IPS-18c (cell line): ENCODE measurements at regions not wholly inside any gene's neighbourhood (a gene's known extent, or its start where the extent isn't known, plus 50 kb on each side); places are given as distances from the start of the nearest gene placed in this dataset.

Source experiments
- H3K4me3 ChIP-seq: 2 replicates; pipeline ENCODE4 v1.7.0; 2013; ENCODE audit warnings: low read depth, mild to moderate bottlenecking, low read length, moderate library complexity; ENCODE audit not compliant: insufficient read depth
- H3K9me3 ChIP-seq: one replicate; pipeline ENCODE4 v1.6.1; 2013; ENCODE audit warnings: mild to moderate bottlenecking, low read length, moderate library complexity; ENCODE audit not compliant: control insufficient read depth, insufficient read depth

DNA sequence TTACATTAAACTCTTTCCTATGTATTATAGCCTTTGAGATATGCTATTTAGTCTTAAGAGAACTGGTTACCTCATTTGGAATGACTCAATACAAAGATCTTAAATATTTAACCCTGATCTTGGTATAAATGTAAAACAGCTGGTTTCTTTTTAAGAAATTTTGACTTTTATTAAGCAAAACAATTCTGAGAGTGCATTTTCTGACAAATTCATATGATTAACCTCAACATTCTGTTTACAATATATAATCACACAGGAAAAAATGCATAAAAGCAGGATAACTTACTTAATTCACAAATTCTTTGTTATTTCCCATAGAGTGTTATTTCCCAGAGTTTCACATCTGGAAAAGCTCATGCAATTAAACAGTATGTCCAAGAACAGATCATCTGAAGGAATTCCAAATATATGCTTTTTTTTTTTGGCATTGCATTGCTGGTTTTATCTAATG is 400.4 kb upstream of the THBS1 start:
- no peaks in the 10 kb centered on the region for H3K9me3 ChIP-seq
- no peak overlapping the region for H3K4me3 ChIP-seq

DNA sequence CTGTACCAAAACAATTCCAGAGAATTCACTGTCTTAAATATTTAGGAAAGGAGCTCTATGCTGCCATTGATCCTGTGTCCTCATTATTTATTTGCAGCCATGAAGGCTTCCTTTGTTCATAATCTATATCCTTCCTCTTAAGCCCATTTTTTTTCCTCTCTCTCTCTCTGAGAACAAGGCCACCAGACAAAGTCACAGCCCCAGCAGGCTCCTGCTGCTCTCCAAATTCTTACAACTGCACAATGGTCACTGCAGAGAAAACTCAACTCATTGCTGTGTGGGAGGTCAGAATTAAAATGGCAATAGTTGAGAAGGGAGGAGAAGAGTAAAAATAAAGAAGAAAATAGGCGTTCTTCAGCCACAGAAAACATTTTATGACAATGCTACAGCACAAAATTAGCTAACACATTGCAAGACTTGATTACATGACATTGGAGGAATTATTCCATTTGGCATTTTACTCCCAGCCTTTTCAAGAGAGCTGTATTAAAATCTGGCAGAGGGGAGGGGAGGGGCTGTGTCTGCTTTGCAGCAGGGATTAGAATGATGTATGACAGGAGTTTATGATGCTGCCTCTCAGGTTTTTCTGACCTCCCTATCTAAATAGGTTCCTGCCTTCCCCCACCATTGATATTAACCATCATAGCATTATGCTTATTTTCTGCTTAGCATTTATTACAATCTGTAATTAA is 399.7 kb upstream of the THBS1 start:
- Histone ChIP-seq H3K9me3 (no peaks in the 10 kb centered on the region), H3K4me3 (no peak overlapping the region)

DNA sequence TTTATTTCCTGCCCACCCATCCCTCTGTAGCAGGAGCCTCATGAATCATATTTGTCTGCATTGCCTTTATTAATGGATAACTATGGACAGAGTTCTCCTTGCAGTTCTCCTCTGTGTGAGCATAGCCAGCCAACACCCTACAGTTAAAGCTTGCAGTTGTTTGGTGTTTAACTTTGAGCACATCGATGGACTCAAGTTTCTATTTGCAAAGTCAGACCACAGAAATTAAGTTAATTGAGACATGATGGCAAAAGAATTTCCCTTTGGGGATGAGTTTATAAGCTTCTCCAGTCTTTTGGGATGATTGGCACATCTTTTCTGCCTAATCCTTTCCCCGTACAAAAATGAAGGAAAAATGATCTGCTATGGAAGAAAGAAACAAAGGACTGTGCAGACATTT is 398.9 kb upstream of the THBS1 start:
- H3K4me3 ChIP-seq: no peak overlapping the region
- no peaks in the 10 kb centered on the region for H3K9me3 ChIP-seq

DNA sequence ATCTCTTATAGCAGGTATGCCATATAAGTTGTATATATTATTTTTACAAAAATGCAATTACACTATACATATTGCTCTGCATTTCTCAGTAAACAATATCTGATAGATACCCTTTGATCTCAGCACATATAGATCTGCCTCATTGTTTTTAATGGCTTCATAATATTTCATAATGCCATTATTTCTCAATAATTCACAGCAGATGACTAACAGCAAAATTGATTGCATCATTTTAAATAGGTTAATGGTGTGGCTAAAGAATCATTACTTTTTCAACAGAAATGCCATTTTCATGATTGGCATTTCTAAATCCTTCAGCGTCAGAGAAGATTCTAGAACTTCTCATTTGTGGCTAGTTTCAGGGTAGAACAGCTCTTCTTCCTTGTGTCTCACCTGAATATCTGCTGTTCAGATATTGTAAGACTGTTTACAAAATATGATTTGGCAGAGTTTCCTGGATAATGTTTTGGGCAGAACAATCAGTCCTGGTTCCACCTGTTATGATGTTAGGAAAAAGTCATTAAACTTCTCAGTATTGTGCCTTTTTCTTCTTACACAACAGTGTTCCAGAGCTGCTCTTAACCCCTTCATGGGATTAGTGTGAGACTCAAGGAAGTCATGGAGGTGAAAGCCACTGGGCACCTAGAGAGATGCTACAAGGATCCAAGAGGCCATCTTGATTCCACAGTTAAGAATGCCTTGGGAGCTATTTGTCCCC is 397.6 kb upstream of the THBS1 start:
- Histone ChIP-seq H3K4me3 (no peak overlapping the region), H3K9me3 (no peaks in the 10 kb centered on the region)

DNA sequence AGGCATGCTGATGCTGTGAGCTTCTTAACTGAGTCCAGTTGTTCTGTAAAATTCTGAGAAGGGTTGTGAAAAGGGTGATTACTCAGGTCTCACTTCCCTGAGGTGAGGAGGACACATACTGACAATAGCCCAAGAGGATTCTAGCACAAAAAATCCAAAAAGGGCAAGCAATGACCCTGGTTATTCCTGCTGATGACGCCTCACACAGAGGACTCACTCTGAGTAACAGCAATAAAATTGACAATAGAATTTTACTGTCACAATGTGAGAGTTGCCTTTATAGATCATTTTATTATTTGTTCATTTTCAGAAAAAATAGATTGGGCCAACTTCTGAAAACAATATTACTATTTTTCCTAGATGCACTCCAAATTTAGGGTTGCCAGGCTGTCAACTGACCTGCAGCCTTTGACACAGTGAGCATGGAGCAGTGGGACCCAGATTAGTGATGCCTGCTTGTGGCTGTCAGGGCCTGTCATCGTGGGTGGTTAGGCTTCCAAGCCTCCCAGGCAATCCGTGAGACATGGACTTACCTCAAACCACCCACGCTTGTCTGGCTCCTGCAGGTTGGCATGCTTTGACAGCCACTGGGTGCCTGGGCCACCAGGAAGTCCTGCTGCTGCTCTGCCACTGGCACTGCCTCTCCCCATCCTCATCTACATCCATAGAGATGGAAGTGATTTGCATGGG is 396.0 kb upstream of the THBS1 start:
- H3K4me3 ChIP-seq: no peak overlapping the region
- no peaks in the 10 kb centered on the region for H3K9me3 ChIP-seq

DNA sequence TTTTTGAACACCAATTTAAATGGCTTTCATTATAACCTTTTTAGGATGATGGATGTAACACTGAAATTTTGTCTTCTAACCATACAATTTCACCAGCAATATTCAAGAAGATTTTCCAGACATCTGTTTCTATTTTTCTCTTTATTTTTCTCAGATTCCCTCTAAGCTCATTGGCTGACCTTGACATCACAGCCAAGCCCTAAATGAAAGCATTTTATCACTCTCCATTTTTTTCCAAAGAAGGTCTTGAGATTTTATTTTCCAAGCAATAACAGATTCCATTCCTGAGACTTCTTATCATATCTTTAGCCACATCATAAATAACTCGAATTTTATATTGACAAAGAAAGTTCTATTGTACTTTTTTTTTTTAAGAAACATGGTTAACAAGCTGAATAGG is 392.6 kb upstream of the THBS1 start:
- Histone ChIP-seq H3K4me3 (no peak overlapping the region), H3K9me3 (no peaks in the 10 kb centered on the region)

DNA sequence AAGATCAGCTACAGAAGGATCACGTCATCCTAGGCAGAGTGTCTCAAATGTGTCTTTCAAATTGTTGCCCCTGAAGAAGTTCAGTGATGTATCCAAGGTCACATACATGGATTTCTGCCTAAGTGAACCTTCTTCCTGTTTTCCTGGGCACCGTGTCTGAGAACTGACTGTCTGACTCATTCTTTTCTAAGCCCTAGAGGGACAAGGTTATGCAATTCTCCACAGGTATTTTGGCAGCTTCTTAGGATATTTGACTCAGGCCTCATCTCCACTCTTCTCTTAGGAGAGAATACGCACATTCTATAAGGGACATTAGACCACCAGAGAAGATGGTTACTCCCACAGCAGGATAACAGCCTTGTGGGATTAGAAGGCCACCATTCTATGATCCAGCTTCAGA is 391.9 kb upstream of the THBS1 start:
- Histone ChIP-seq H3K4me3 (no peak overlapping the region), H3K9me3 (no peaks in the 10 kb centered on the region)

DNA sequence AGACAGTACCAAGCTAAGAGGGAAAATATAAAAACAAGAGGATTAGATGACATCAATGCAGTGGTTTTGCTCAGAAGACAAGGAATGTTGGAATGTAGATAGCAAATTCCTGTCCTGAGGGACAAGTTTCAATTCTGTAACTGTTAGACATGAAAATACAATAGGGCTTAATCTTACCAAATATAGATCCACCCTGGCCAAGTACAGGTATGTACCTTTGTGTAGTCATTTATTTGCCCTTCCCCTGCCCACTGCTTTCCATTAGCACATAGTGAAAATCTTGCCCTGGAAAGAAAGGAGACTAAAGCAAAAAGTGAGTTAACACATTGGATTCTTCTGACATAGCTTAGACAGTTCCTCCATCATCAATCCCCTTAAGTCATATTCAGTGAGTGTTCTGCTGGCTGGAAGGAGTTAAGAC is 389.0 kb upstream of the THBS1 start:
- H3K9me3 ChIP-seq: no peaks in the 10 kb centered on the region

DNA sequence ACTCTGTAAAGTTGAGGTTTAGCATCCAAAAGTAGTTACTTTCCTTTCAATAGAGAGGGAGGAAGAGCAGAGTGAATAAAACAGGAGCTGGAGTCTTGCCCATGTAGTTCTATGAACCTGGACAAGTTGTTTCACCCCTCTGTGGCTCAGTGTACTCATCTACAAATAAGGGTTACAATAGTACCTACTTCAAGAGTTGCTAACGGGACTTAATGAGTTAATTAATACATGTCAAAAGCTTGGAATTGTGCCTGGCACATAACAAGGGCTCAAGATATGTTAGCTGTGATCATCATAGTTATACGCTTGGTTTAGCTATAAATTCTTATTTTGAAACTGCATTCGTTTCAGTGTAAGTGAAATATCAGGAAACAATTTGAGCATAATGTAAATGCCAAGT is 388.5 kb upstream of the THBS1 start:
- Histone ChIP-seq H3K4me3 (no peak overlapping the region), H3K9me3 (no peaks in the 10 kb centered on the region)

More for the DNA sequence above, 389.0 kb upstream of the THBS1 start:
- no peak overlapping the region for H3K4me3 ChIP-seq

DNA sequence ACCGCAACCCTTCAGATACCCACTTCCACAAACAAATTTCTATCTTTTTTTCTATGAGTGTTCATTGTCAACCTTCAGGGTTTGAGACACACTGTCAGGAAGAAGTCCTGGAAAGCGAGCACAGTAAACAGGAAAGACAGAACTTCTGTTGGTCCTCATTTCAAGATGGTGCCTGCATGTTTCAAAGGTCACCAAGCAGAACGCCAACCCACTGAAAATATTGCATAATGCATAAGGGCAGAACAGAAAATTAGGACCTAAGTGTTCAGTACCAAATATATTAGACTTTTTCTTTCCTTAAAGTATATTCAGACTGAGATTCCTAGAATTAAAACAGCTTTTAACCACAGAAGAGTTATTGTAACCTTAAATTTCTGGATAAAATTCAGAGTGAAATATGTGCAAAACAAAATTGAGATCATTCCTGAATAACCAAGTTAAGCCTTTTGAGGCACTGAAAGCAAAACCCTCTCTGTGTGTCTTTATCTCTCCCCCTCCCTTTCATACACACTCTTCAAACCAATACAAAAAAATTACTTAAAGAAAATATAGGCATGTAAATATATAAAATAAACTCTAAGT is 387.8 kb upstream of the THBS1 start:
- Histone ChIP-seq H3K9me3 (no peaks in the 10 kb centered on the region), H3K4me3 (no peak overlapping the region)

DNA sequence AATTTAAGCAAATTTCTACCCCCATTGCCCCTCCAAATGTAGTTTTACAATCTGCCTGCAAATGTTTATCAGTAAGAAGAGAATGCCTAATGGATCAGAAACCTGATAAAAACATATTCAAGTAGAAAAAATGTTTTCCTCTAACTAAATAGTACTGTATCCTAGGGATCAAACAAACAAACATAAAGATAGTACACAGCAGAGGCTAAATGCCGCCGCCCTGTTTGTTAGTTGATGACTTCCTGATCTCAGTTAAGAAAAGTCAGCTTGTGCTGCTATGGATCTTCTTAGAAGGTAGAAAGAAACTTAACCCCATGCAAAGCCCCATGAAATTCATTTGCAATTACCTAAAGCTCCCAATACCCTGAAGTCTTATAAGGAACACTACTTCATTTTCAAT is 387.3 kb upstream of the THBS1 start:
- Histone ChIP-seq H3K9me3 (no peaks in the 10 kb centered on the region), H3K4me3 (no peak overlapping the region)

DNA sequence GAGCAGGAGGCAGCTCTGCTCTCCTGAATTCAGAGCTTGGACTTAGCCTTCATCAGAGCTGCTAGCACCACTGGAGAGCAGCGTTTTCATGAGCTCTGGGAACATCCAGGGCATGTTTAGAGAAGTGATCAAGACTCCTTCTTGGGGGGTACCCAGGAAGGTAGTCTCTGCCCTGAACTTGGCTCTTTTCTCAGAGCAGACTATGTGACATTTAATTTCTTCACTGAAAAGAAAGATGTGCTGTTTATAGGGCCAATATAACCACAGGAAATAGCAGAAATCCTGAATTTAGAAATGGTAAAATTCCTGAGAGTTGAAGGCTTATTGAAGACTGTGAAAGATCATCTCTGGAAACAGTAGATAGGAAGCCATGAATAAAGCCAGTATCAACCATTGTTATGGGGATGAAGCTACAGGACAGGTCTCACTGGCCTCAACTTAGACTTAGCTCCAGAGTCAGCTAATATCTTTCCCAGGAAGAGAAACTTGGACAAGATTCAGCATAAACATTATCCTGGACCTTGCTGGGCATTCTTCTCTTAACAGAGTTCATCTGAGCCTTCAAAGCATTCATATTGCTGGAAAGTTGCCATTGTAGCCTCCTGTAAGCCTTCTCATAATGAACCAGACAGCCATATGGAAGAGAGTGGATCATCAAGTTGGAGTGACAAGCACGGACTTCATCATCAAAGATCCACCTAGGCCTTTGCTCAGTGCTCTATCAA is 386.6 kb upstream of the THBS1 start:
- H3K9me3 ChIP-seq: no peaks in the 10 kb centered on the region
- no peak overlapping the region for H3K4me3 ChIP-seq

DNA sequence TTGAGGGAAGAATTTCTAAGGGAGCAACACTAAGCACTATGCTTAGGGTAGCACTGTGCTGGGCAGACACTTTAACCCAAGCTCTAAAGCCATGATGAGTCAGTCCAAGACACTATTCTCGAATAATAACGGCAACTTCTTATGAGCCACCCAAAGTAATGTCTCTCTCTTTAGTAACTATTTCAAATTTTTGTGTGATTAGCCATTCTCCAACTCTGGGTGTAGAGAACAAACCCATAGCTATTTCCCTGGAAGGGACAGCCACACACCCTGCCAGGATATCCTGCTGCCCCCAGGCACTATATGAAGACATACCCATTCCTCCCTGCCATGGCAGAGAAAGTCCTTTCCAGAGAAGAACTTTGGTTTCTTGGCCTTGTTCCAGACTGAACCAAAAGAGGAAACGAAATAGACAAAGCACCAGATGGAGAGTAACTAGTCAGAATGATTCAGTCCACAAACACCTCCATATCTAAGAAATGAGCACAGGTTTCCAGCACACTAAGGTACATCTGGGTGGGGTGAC is 384.9 kb upstream of the THBS1 start:
- H3K9me3 ChIP-seq: no peaks in the 10 kb centered on the region

DNA sequence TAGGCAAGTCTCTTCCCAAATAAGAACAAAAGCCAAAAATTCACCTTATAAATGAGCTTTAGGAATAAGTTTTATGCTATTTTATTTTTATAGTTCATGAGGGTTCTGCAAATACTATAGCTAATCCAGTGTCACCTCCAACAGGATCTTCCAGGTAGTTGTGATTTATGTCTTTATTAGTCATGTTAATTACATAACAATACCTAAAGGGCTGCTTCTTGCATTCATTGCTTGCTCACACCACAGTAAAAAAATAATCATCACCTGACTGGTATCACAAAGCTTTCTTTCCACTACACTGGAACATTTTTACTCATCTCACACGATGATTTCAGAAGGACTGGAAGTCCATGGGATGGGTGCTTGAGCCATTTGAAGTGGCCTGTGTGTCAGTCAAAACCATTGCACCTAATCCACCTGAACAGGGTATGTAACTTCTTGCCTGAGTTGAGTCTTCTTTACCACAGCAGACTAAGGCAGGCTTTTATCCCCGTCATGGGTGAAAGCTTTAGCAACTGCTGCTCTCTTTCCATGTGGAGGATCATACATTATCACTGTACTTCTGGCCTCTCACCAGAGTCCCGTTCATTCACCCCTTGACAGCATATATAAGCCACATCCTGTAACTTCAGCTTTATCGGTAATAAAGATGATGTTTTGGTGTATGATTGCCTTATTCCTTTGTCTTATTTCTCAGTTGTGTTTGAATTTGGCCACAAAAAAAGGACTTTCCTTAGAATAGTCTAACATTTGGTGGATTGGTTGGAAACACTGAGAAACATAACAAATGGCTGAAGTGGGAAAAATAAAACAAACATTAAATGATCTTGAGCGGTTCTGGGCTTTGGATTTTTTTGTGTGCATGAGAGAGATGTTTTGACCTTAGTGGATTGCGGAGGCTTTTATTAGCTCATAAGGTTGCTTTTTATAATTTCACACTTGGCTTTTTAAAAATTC is 382.6 kb upstream of the THBS1 start:
- no peaks in the 10 kb centered on the region for H3K9me3 ChIP-seq
- no peak overlapping the region for H3K4me3 ChIP-seq

More for the DNA sequence above, 384.9 kb upstream of the THBS1 start:
- H3K4me3 ChIP-seq: no peak overlapping the region

DNA sequence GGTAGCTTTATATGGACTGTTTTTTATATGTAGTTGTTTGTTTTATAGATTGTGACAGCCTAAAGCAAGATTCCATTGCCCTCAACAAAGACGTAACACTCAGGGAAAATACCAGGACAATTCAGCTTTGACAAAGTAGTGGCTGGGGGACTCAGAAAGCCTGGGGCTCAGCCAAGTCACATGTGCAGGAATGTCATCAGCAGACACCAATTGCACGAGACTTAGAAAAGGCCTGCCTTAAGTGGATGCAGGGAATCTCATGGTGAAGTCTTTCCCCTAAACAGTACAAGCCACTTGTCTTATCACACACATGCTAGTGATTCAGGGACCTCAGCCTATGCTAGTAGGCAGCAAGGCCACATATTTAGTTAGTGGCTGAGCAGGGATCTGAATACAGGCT is 381.8 kb upstream of the THBS1 start:
- no peak overlapping the region for H3K4me3 ChIP-seq
- H3K9me3 ChIP-seq: no peaks in the 10 kb centered on the region

DNA sequence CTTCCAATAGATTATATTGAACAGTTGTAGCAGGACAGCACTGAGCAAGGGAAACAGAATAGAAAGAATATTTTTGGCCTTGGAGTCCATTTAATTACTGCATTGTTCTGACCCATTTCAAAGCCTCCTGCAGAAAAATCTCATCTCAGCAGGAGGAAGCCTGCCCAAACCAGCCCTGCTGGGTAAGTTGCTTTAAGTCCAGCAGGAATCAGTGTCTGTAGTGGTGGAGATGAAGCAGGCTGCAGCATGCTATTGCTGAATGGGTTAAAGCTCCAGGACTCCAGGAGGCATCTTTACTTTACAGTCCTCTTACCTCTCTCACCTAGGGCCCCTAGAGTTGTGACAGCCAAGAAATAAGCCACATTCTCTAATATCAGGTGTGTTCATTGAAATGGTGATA is 380.3 kb upstream of the THBS1 start:
- H3K4me3 ChIP-seq: no peak overlapping the region
- H3K9me3 ChIP-seq: no peaks in the 10 kb centered on the region
